ENCODE measurements at regions not wholly inside any gene's neighbourhood (a gene's known extent, or its start where the extent isn't known, plus 50 kb on each side); places are given as distances from the start of the nearest gene placed in this dataset.

DNA sequence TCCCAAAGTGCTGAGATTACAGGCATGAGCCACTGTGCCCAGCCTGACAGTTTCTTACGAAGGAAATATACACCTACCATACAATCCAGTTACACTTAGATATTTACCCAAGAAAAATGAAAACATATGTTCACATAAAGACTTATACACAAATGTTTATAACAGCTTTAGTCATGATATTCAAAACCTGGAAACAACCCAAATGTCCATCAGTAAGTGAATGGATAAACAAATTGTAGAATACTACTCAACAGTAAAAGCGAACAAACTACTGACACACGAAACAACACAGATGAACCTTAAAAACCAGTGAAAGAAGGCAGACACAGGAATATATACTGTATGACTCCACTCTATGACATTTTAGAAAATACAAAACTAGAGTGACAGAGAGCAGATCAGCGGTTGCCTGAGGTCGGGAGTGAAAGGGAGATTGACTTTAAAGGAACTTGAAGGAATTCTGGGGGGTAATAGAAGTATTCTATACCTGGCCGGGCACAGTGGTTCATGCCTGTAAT lies 83.6 kb downstream of the SPRING1 start:
- TF ChIP-seq CTCF (IDR thresholded peaks at IDR 0.05; ENCODE audit: insufficient read depth, missing control alignments): no peak
- DNase-seq (ENCODE audit: insufficient read length, low spot score) (no peak), FAIRE-seq (no peak)

- TF ChIP-seq CTCF (IDR thresholded peaks at IDR 0.05; ENCODE audit: insufficient read depth, missing control alignments): no peak
- FAIRE-seq (no peak), DNase-seq (ENCODE audit: insufficient read length, low spot score) (no peak)
These were observed 86.8 kb downstream of the SPRING1 start for GRCh38 chr12:116651089-116651488.

- FAIRE-seq (no peak), DNase-seq (ENCODE audit: insufficient read length, low spot score) (no peak)
- TF ChIP-seq CTCF (IDR thresholded peaks at IDR 0.05; ENCODE audit: insufficient read depth, missing control alignments): no peak
These were observed 87.2 kb downstream of the SPRING1 start for GRCh38 chr12:116650585-116651087.

DNA sequence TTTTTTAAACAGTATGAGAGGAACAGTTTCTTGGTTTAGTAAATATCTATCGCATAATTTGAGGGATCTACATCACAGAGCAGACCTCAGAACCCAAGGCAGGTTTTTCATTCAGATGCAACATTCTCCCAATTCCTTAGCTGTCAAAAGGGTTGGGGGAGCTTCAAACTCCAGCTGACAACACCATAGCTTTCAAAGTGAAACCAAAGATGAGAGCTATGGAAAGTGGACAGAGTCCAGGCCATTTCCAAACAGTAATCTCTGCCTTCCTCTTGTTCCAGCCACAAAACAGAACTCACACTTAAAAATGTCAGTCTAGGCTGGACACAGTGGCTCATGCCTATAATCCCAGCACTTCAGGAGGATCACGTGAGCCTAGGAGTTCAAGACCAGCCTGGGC lies 87.8 kb downstream of the SPRING1 start:
- FAIRE-seq (no peak), DNase-seq (ENCODE audit: insufficient read length, low spot score) (no peak)
- TF ChIP-seq CTCF (IDR thresholded peaks at IDR 0.05; ENCODE audit: insufficient read depth, missing control alignments): no peak

GRCh38 chr12:116647813-116648212 lies 88.6 kb downstream of the MAP1LC3B2 start:
- FAIRE-seq (no peak), DNase-seq (ENCODE audit: insufficient read length, low spot score) (no peak)
- no peak for TF ChIP-seq CTCF (IDR thresholded peaks at IDR 0.05; ENCODE audit: insufficient read depth, missing control alignments)

DNA sequence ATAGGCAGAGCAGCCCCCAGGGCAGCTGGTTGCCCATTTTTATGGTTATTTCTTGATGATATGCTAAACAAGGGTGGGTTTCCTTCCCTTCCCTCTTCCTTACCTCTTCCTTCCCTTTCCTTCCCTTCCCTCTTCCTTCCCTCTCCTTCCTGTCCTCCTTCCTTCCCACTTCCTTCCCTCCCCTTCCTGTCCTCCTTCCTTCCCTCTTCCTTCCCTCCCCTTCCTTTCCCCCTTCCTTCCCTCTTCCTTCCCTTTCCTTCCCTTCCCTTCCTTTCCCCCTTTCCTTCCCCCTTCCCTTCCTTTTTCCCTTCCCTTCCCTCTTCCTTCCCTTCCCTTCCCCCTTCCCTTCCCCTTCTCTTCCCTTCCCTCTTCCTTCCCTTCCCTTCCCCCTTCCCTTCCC lies 87.7 kb downstream of the MAP1LC3B2 start:
- no peak for DNase-seq (ENCODE audit: insufficient read length, low spot score)
- TF ChIP-seq CTCF (IDR thresholded peaks at IDR 0.05; ENCODE audit: insufficient read depth, missing control alignments): no peak
- no peak for FAIRE-seq

GRCh38 chr12:116644806-116645205 lies 85.6 kb downstream of the MAP1LC3B2 start:
- FAIRE-seq (no peak), DNase-seq (ENCODE audit: insufficient read length, low spot score) (no peak)
- no peak for TF ChIP-seq CTCF (IDR thresholded peaks at IDR 0.05; ENCODE audit: insufficient read depth, missing control alignments)
